PFSK-1 (cell line): ENCODE measurements at regions not wholly inside any gene's neighbourhood (a gene's known extent, or its start where the extent isn't known, plus 50 kb on each side); places are given as distances from the start of the nearest gene placed in this dataset.

ENCODE experiments used
- POLR2AphosphoS5 ChIP-seq: IDR thresholded peaks from 2 replicates; pipeline ENCODE4 v1.6.1; 2012; ENCODE audit warnings: low read depth, mild to moderate bottlenecking, control low read depth, low read length, moderate library complexity
- REST ChIP-seq, 2 experiments: IDR thresholded peaks; 2 replicates each; pipeline versions ENCODE4 v1.6.1 to v1.8.0; 2011 to 2012; ENCODE audit warnings: low read depth in 2 of 2, low read length in 2 of 2, control low read depth in 1 of 2, inconsistent platforms in 1 of 2, mild to moderate bottlenecking in 1 of 2, moderate library complexity in 1 of 2; ENCODE audit not compliant: insufficient read depth in 1 of 2

- no peak for TF ChIP-seq REST (IDR thresholded peaks at IDR 0.05; ENCODE audit: insufficient read depth in 1 of 2, low read depth in 2 of 2, low read length in 2 of 2)
- TF ChIP-seq POLR2AphosphoS5: no peak
Measured at GRCh38 chr15:38745126-38745525, 180.5 kb upstream of the RASGRP1 start.
